Fibroblast of skin of right quadriceps (primary cell): ENCODE measurements at regions not wholly inside any gene's neighbourhood (a gene's known extent, or its start where the extent isn't known, plus 50 kb on each side); places are given as distances from the start of the nearest gene placed in this dataset.

Experiments
- DNase-seq: peaks from one replicate; pipeline ENCODE4 v3.0.0-alpha.2; 2013

GRCh38 chr16:6484935-6485334, 847.7 kb upstream of the RBFOX1 start:
- no peak for DNase-seq

- no peak for DNase-seq
These were observed 848.6 kb upstream of the RBFOX1 start for GRCh38 chr16:6484081-6484480.

GRCh38 chr16:6483469-6484033, 849.1 kb upstream of the RBFOX1 start:
- no peak for DNase-seq

- no peak for DNase-seq
These were observed 849.8 kb upstream of the RBFOX1 start for GRCh38 chr16:6482696-6483468.

- no peak for DNase-seq
These were observed 850.8 kb upstream of the RBFOX1 start for GRCh38 chr16:6481894-6482293.

GRCh38 chr16:6453742-6454141, 878.9 kb upstream of the RBFOX1 start:
- DNase-seq, result no peak

- no peak for DNase-seq
These were observed 885.4 kb upstream of the RBFOX1 start for GRCh38 chr16:6447021-6447790.

- no peak for DNase-seq
These were observed 886.3 kb upstream of the RBFOX1 start for GRCh38 chr16:6446370-6446769.

- DNase-seq, result no peak
These were observed 893.5 kb upstream of the RBFOX1 start for GRCh38 chr16:6439129-6439528.

GRCh38 chr16:6428861-6429260, 903.8 kb upstream of the RBFOX1 start:
- DNase-seq, result no peak

GRCh38 chr16:6427621-6428020, 905.0 kb upstream of the RBFOX1 start:
- DNase-seq, result no peak

- DNase-seq, result no peak
These were observed 925.0 kb upstream of the RBFOX1 start for GRCh38 chr16:6407596-6407995.

- DNase-seq, result no peak
These were observed 926.6 kb upstream of the RBFOX1 start for GRCh38 chr16:6406028-6406427.

GRCh38 chr16:6382924-6383459, 949.7 kb upstream of the RBFOX1 start:
- DNase-seq, result no peak

- DNase-seq, result no peak
These were observed 950.7 kb upstream of the RBFOX1 start for GRCh38 chr16:6381896-6382295.

GRCh38 chr16:6377956-6378355, 954.7 kb upstream of the RBFOX1 start:
- no peak for DNase-seq

GRCh38 chr16:6375465-6376075, 957.1 kb upstream of the RBFOX1 start:
- DNase-seq, result no peak

- DNase-seq, result no peak
These were observed 957.8 kb upstream of the RBFOX1 start for GRCh38 chr16:6374821-6375220.

- no peak for DNase-seq
These were observed 967.8 kb upstream of the RBFOX1 start for GRCh38 chr16:6364846-6365245.

GRCh38 chr16:6363896-6364607, 968.6 kb upstream of the RBFOX1 start:
- DNase-seq, result no peak

- no peak for DNase-seq
These were observed 969.2 kb upstream of the RBFOX1 start for GRCh38 chr16:6363396-6363795.

GRCh38 chr16:6362321-6362720, 970.3 kb upstream of the RBFOX1 start:
- DNase-seq, result no peak

GRCh38 chr16:6360641-6361040, 972.0 kb upstream of the RBFOX1 start:
- DNase-seq, result no peak
